T47D (cell line): ENCODE measurements at regions not wholly inside any gene's neighbourhood (a gene's known extent, or its start where the extent isn't known, plus 50 kb on each side); places are given as distances from the start of the nearest gene placed in this dataset.

ENCODE experiments used
- DNase-seq, 2 experiments: peaks; one replicate each; pipeline versions ENCODE4 v3.0.0 to v3.0.0-alpha.2; 2011 to 2012; ENCODE audit warnings: low read depth in 1 of 2, low spot score in 1 of 2
- JUND ChIP-seq: IDR thresholded peaks from 2 replicates; pipeline ENCODE4 v1.6.1; 2012; ENCODE audit warnings: low read depth
- in situ Hi-C: cut with HindIII; loops from 2 replicates; pipeline ENCODE4 v1.10.0; 2016; ENCODE audit warnings: low sequenced_read_pairs, low pct_unique_long_range_greater_than_20kb

- DNase-seq, result no peak
- no peak for TF ChIP-seq JUND
- in situ Hi-C loops, result no loop called here
Measured at GRCh38 chr6:81643156-81643555, 109.3 kb downstream of the TENT5A start.

GRCh38 chr6:81640891-81641290 lies 111.6 kb downstream of the TENT5A start:
- no peak for DNase-seq
- in situ Hi-C loops, result no loop called here
- no peak for TF ChIP-seq JUND

GRCh38 chr6:81640126-81640525 lies 112.4 kb downstream of the TENT5A start:
- no peak for DNase-seq
- no peak for TF ChIP-seq JUND
- in situ Hi-C loops, result no loop called here

GRCh38 chr6:81638366-81638765 lies 114.1 kb downstream of the TENT5A start:
- peak in 1 of 2 experiments; percentile 24 for DNase-seq
- no peak for TF ChIP-seq JUND
- in situ Hi-C loops, result no loop called here

- in situ Hi-C loops, result no loop called here
- DNase-seq, result no peak
- no peak for TF ChIP-seq JUND
Measured at GRCh38 chr6:81636930-81637568, 115.4 kb downstream of the TENT5A start.

- no peak for TF ChIP-seq JUND
- in situ Hi-C loops, result no loop called here
- no peak for DNase-seq
Measured at GRCh38 chr6:81634155-81634880, 118.2 kb downstream of the TENT5A start.

GRCh38 chr6:81633391-81633790 lies 119.1 kb downstream of the TENT5A start:
- in situ Hi-C loops, result no loop called here
- no peak for DNase-seq
- TF ChIP-seq JUND, result no peak

GRCh38 chr6:81630719-81631118 lies 121.8 kb downstream of the TENT5A start:
- TF ChIP-seq JUND, result no peak
- no peak for DNase-seq
- in situ Hi-C loops, result no loop called here

GRCh38 chr6:81625216-81625615 lies 127.3 kb downstream of the TENT5A start:
- no peak for TF ChIP-seq JUND
- in situ Hi-C loops, result no loop called here
- no peak for DNase-seq

- DNase-seq, result no peak
Measured at GRCh38 chr6:81624453-81624852, 128.0 kb downstream of the TENT5A start.

GRCh38 chr6:81623106-81623759 lies 129.2 kb downstream of the TENT5A start:
- TF ChIP-seq JUND, result no peak
- no peak for DNase-seq
- in situ Hi-C loops, result no loop called here

More at GRCh38 chr6:81624453-81624852, 128.0 kb downstream of the TENT5A start:
- no peak for TF ChIP-seq JUND
- in situ Hi-C loops, result no loop called here

GRCh38 chr6:81621816-81622395 lies 130.6 kb downstream of the TENT5A start:
- no peak for DNase-seq
- no peak for TF ChIP-seq JUND
- in situ Hi-C loops, result no loop called here

GRCh38 chr6:81614292-81614691 lies 138.2 kb downstream of the TENT5A start:
- no peak for DNase-seq
- in situ Hi-C loops, result no loop called here
- no peak for TF ChIP-seq JUND
